K562 (cell line): ENCODE measurements at regions not wholly inside any gene's neighbourhood (a gene's known extent, or its start where the extent isn't known, plus 50 kb on each side); places are given as distances from the start of the nearest gene placed in this dataset.

Source experiments
- ATAC-seq: fragments of 200-7000 bp; cut with Tn5 transposase; 3 replicates; pipeline ENCODE4 v1.9.1; 2020; ENCODE audit warnings: moderate library complexity
- BruUV-seq: library from RNA; stranded (reverse); fragments of 400-500 nt; replicated peaks from 2 replicates; lab custom pipeline; 2021; lab: Mats Ljungman, UMichigan
- CTCF ChIA-PET: fragments of 300-600 bp; formaldehyde crosslinking; extraction: SDS; loops from one replicate; lab custom pipeline; 2021; ENCODE audit warnings: low intra/inter-chr PET ratio; lab: Yijun Ruan, JAX
- POLR2A ChIA-PET: fragments of 300-600, 350-650 bp; sonication (Branson Sonifier 250); formaldehyde crosslinking; extraction: SDS; loops from one replicate; lab custom pipeline; 2021; ENCODE audit warnings: antibody characterized with exemption, inconsistent platforms; lab: Yijun Ruan, JAX
- DNase-seq, 4 experiments: peaks; one replicate each; pipeline versions ENCODE4 v3.0.0 to v3.0.0-alpha.2; 2011 to 2018; ENCODE audit warnings: low spot score in 3 of 4, mixed read lengths in 3 of 4; ENCODE audit errors: extremely low read depth in 1 of 4
- FAIRE-seq: peaks from 2 replicates; lab custom pipeline; 2011; peaks lifted over from hg19 to GRCh38; lab: Jason Lieb, UNC
- H2AFZ ChIP-seq: 2 replicates; pipeline ENCODE4 v1.6.0; 2011; ENCODE audit warnings: low read depth, low read length, control low read depth, inconsistent platforms
- H3K27ac ChIP-seq: fragments of 200-600 bp; 3 replicates; pipeline ENCODE4 v1.8.0; 2011; ENCODE audit warnings: low read depth, mild to moderate bottlenecking, control low read depth, inconsistent platforms, low read length, moderate library complexity, mixed read lengths; ENCODE audit errors: extremely low read depth
- H3K27me3 ChIP-seq, 2 experiments: fragments of 300-600 bp in 1 of 2; 2 replicates in 1 of 2; 3 replicates in 1 of 2; pipeline versions ENCODE4 v1.6.0 to v1.8.0; 2011; ENCODE audit warnings: inconsistent platforms in 2 of 2, low read length in 2 of 2, mild to moderate bottlenecking in 1 of 2, mixed read lengths in 1 of 2, moderate library complexity in 1 of 2; ENCODE audit not compliant: control insufficient read depth in 2 of 2, insufficient read depth in 2 of 2
- H3K36me3 ChIP-seq: fragments of 300-600 bp; 3 replicates; pipeline ENCODE4 v1.8.0; 2011; ENCODE audit warnings: mild to moderate bottlenecking, low read length, inconsistent platforms; ENCODE audit not compliant: control insufficient read depth, insufficient read depth
- H3K4me1 ChIP-seq, 2 experiments: fragments of 200-600 bp in 1 of 2; replicated peaks in 1 of 2; 2 replicates in 1 of 2; 3 replicates in 1 of 2; pipeline versions ENCODE4 v1.5.1 to v1.8.0; 2011; ENCODE audit warnings: inconsistent platforms in 2 of 2, low read length in 2 of 2, mild to moderate bottlenecking in 1 of 2, mixed read lengths in 1 of 2, moderate library complexity in 1 of 2; ENCODE audit not compliant: control insufficient read depth in 2 of 2, insufficient read depth in 2 of 2
- H3K4me2 ChIP-seq: 2 replicates; pipeline ENCODE4 v1.6.1; 2011; ENCODE audit warnings: low read length, control low read depth, inconsistent platforms, mixed read lengths; ENCODE audit not compliant: insufficient read depth
- H3K4me3 ChIP-seq: fragments of 200-600 bp; sonication (generic), shearing (Covaris generic); 2 replicates; pipeline ENCODE4 v1.5.1; 2016; ENCODE audit warnings: control low read depth, inconsistent platforms
- H3K79me2 ChIP-seq: fragments of 200-600 bp; 3 replicates; pipeline ENCODE4 v1.8.0; 2011; ENCODE audit warnings: low read length, inconsistent platforms; ENCODE audit not compliant: control insufficient read depth, insufficient read depth
- H3K9ac ChIP-seq, 2 experiments: 2 replicates each; pipeline versions ENCODE4 v1.6.0 to v1.6.1; 2011; ENCODE audit warnings: low read depth in 2 of 2, low read length in 2 of 2, control low read depth in 1 of 2, inconsistent platforms in 1 of 2, mild to moderate bottlenecking in 1 of 2, mixed read lengths in 1 of 2; ENCODE audit not compliant: insufficient read depth in 1 of 2
- H3K9me1 ChIP-seq: one replicate; pipeline ENCODE4 v1.6.0; 2011; ENCODE audit warnings: inconsistent platforms, mild to moderate bottlenecking, low read length, moderate library complexity; ENCODE audit not compliant: control insufficient read depth, insufficient read depth
- H3K9me3 ChIP-seq: replicated peaks from 2 replicates; pipeline ENCODE4 v1.5.1; 2011; ENCODE audit warnings: low read depth, low read length, inconsistent platforms; ENCODE audit not compliant: control insufficient read depth, insufficient read depth
- H4K20me1 ChIP-seq: replicated peaks from 2 replicates; pipeline ENCODE4 v1.6.1; 2011; ENCODE audit warnings: low read length, inconsistent platforms, mixed read lengths; ENCODE audit not compliant: control insufficient read depth, insufficient read depth
- BMI1 ChIP-seq: fragments of 150-350 bp; IDR thresholded peaks from 2 replicates; pipeline ENCODE4 v1.6.1; 2014; ENCODE audit warnings: low read length
- CBX3 ChIP-seq, 2 experiments: IDR thresholded peaks; 1 replicate in 1 of 2; 2 replicates in 1 of 2; pipeline ENCODE4 v1.6.1; 2012; ENCODE audit warnings: inconsistent platforms in 2 of 2, low read length in 2 of 2, borderline replicate concordance in 1 of 2, control low read depth in 1 of 2
- ELK3 ChIP-seq: fragments of 450-650 bp; formaldehyde crosslinking; IDR thresholded peaks from 2 replicates; pipeline ENCODE4 v1.4.0; 2020; ENCODE audit warnings: mild to moderate bottlenecking
- KLF16 ChIP-seq: IDR thresholded peaks from 2 replicates; pipeline ENCODE4 v1.6.1; 2016; ENCODE audit warnings: antibody characterized with exemption
- MECOM ChIP-seq: fragments of 250-450 bp; sonication (Bioruptor Pico); IDR thresholded peaks from 2 replicates; pipeline ENCODE4 v1.8.0; 2022; ENCODE audit warnings: inconsistent platforms
- NELFE ChIP-seq: IDR thresholded peaks from 2 replicates; pipeline ENCODE4 v1.6.1; 2011; ENCODE audit warnings: mild to moderate bottlenecking; ENCODE audit not compliant: insufficient read depth, insufficient read length
- RB1 ChIP-seq: fragments of 450-650 bp; IDR thresholded peaks from 2 replicates; pipeline ENCODE4 v1.6.1; 2017; ENCODE audit warnings: low read depth, mild to moderate bottlenecking
- SP1 ChIP-seq: sonication (generic); formaldehyde crosslinking; IDR thresholded peaks from 2 replicates; pipeline ENCODE4 v1.8.1; 2022; ENCODE audit warnings: mild to moderate bottlenecking, missing genetic modification reagents
- STAT5A ChIP-seq: IDR thresholded peaks from 2 replicates; pipeline ENCODE4 v1.6.1; 2012; ENCODE audit warnings: low read length, inconsistent platforms, borderline replicate concordance
- ZBED1 ChIP-seq: IDR thresholded peaks from 2 replicates; pipeline ENCODE4 v1.6.1; 2014
- ZNF668 ChIP-seq: fragments of 250-450 bp; sonication (Bioruptor Pico); IDR thresholded peaks from 2 replicates; pipeline ENCODE4 v1.8.0; 2022; ENCODE audit warnings: mild to moderate bottlenecking, inconsistent platforms
- WGBS: fragments of 100-300 bp; shearing (Covaris generic); methylation state at CpG from one replicate; pipeline ENCODE4 v1.1.6; 2016; ENCODE audit warnings: low coverage, mixed read lengths; ENCODE audit not compliant: insufficient coverage; ENCODE audit errors: missing lambda C conversion rate; 5-methylcytosine and 5-hydroxymethylcytosine counted together
- in situ Hi-C: fragments of 300-500 bp; cut with MboI; formaldehyde crosslinking; loops from 4 replicates; pipeline ENCODE4 v1.15.0; 2018; ENCODE audit warnings: inconsistent platforms, mixed read lengths
- intact Hi-C: fragments of 100-400 bp; cut with micrococcal nuclease; formaldehyde crosslinking; loops from 2 replicates; pipeline ENCODE4 v1.14.2; 2022
- TF ChIP-seq, protein P1 (sequence below): fragments of 450-650 bp; IDR thresholded peaks from 2 replicates; pipeline ENCODE4 v1.6.1; 2016
- TF ChIP-seq, protein P2 (sequence below): IDR thresholded peaks from 2 replicates; pipeline ENCODE4 v1.6.1; 2016; ENCODE audit warnings: missing genetic modification characterization, missing compliant biosample characterization

- no peak for TF ChIP-seq KLF16
- 0 out of 2 replicates have a peak, but pooled peaks have one; percentile 7 for TF ChIP-seq SP1 (CRISPR knock-in tag)
- TF ChIP-seq ZBED1: no peak
- no peak for TF ChIP-seq ZNF668
- no peak for TF ChIP-seq STAT5A
- TF ChIP-seq ELK3 (CRISPR knock-in tag): no peak
Measured at GRCh38 chr3:14273901-14274611, 95.4 kb downstream of the LSM3 start (continued).

GRCh38 chr3:14274612-14274936, 96.0 kb downstream of the LSM3 start:
- Histone ChIP-seq H4K20me1 (no peaks in the 10 kb centered on the region), H3K9me1 (no peaks in the 10 kb centered on the region), H3K9ac (peak overlapping the region in 1 of 2 experiments; percentile 54; a peak in 1 of 4 replicates), H2AFZ (no peak overlapping the region), H3K27ac (no peak overlapping the region), H3K9me3 (no peaks in the 10 kb centered on the region), H3K4me2 (no peak overlapping the region), H3K36me3 (no peaks in the 10 kb centered on the region), H3K4me3 (no peak overlapping the region), H3K79me2 (no peaks in the 10 kb centered on the region), H3K4me1 (peaks cover 30 to 39% of the 10 kb centered on the region in 2 experiments), H3K27me3 (no peaks in the 10 kb centered on the region)
- no peak for FAIRE-seq
- ChIA-PET POLR2A (no interaction called here), CTCF (no interaction called here)
- no TSS peak for BruUV-seq
- intact Hi-C loops (no loop called here), in situ Hi-C loops (no loop called here)
- WGBS: 68% methylated on average over 6 of the region's 6 CpGs
- DNase-seq: peak in 1 of 4 experiments; percentile 40
- peak; percentile 29 for ATAC-seq
- no peak for TF ChIP-seq CBX3 (IDR thresholded peaks at IDR 0.05; ENCODE audit: borderline replicate concordance in 1 of 2, low read length in 2 of 2)
- TF ChIP-seq, protein P1, sequence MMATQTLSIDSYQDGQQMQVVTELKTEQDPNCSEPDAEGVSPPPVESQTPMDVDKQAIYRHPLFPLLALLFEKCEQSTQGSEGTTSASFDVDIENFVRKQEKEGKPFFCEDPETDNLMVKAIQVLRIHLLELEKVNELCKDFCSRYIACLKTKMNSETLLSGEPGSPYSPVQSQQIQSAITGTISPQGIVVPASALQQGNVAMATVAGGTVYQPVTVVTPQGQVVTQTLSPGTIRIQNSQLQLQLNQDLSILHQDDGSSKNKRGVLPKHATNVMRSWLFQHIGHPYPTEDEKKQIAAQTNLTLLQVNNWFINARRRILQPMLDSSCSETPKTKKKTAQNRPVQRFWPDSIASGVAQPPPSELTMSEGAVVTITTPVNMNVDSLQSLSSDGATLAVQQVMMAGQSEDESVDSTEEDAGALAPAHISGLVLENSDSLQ: peak; percentile 77
- no peak for TF ChIP-seq MECOM (CRISPR knock-in tag)
- TF ChIP-seq, protein P2, sequence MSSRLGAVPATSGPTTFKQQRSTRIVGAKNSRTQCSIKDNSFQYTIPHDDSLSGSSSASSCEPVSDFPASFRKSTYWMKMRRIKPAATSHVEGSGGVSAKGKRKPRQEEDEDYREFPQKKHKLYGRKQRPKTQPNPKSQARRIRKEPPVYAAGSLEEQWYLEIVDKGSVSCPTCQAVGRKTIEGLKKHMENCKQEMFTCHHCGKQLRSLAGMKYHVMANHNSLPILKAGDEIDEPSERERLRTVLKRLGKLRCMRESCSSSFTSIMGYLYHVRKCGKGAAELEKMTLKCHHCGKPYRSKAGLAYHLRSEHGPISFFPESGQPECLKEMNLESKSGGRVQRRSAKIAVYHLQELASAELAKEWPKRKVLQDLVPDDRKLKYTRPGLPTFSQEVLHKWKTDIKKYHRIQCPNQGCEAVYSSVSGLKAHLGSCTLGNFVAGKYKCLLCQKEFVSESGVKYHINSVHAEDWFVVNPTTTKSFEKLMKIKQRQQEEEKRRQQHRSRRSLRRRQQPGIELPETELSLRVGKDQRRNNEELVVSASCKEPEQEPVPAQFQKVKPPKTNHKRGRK (tag): no peak
- no peak for TF ChIP-seq RB1
- TF ChIP-seq BMI1: peak; percentile 91
- TF ChIP-seq NELFE: no peak
